ENCODE measurements at regions not wholly inside any gene's neighbourhood (a gene's known extent, or its start where the extent isn't known, plus 50 kb on each side); places are given as distances from the start of the nearest gene placed in this dataset.
A peak's percentile ranks its signal among the peaks of the same experiment; 100 is the strongest.
"Not testable (repeated sequence)": the region's sequence is repeated elsewhere in the genome, so short reads cannot be mapped to it uniquely, and the experiment has no call there.

DNA sequence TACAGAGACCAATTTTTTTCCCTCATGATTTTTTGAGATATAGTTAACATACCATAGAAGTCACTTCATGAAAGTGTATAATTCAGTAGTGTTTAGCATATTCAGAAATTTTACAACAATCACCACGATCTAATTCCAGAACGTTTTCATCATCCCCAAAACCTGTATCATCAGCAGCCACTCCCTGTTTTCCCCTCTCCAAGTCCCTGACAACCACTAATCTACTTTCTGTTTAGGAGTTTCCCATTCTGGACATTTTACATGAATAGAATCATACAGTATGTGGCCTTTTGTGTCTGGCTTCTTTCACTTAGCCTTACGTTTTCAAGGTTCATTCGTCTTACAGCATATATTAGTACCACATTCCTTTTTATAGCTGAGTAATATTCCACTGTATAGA lies 204.2 kb upstream of the PLD5 start:
- DNase-seq, result no peak

DNA sequence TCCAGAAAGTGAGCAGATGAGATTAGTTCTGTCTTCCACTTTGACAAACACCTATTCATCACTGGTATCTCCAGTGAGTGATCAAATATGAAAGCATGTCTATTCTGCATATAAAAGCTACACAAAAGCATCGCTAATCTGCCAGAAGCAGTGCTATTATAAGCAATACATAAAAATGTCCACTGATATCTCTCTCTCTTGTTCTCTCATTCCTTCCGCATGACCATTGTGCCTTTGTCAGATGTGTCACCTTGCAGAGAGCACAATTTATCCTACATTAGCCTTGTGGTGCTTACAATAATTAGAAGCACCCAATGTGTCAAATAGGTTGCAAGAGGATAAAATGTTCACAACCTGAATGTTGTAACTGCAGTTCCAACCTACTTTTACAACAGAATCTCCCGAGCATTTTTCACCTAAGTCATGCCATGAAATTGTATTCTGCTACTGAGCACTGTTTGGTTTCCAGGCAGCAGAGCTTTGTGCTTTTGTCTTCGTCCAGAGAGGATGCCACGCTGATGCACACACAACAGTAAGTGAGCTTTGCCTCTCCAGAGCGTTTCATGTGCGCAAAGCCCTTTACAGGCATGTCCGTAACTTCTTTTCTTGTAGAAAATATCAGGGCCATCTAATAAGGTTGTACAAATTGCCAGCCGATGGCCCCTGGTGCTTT lies 198.7 kb upstream of the PLD5 start:
- no peak for DNase-seq

DNA sequence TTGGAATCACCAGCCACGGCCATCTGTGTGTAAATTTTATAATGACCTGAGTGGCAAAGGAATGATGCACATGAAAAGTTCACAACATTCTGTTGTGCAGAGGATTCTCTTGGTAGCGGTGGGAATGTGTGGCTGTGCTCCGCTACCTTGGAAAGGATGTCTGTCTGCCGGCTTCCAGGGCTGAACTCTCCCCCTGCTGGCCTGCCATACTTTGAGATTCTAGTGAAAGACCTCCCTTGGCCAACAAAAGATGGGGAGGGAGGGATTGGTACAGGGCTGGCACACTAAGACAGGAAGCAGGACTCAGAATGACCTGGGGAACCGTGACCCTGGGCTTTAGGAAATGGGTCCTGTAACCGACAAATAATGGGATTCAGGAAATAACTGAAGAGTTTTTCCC lies 194.5 kb upstream of the PLD5 start:
- DNase-seq, result no peak

DNA sequence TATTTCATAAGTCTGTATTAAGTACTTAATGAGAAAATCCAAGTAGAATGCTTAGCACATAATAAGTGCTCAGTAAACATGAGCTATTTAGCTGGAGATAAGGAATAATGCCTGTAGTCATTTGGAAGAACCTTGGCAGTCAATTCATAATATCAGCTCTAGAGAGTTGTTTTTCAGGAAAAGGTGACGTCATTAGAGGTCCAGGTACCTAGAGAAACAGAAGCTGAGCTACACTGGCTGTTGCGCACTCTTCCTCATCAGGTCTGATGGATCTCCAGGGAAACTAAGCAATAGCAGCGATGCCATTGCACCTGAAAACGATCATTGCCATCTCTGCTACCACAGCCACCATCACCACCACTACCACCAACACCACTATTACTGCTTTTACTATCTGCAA lies 187.8 kb upstream of the PLD5 start:
- DNase-seq, result no peak

DNA sequence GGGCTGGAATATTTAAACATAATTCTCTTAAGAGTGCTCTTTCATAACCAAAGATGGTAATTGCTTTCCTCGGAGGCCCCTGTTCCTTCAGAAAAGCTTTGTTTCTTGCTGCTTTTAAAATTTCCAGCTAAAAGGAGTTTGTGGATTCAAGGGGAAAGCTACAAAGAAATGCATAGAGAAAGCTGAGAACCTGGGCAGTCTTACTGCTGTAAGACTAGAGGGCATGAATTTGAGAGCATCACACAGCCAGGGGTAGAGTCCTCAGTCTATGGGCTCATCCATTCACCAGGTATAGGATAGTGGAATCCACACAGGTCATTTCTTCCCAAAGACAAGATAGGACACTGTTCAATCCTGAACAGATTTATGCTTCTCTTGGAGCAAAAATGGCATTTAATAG lies 186.3 kb upstream of the PLD5 start:
- DNase-seq, result no peak

DNA sequence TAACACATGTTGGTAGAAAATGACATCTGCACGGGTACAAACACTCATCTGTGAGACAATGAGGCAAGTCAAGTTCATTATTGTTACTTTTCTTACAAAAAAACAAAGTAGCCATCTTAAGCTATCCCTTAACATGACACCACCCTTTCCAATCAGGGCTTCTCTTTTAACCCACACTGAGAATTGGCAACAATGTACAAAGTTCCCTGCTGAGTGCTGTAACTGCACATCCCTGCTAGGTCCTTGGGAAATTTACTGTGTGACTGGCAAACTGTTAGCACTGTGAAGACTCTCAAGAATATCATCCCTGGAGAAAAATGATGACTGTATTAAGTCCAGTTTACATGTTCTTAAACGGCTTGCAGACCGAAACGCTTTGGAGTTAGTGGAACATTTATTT lies 185.8 kb upstream of the PLD5 start:
- DNase-seq, result no peak

DNA sequence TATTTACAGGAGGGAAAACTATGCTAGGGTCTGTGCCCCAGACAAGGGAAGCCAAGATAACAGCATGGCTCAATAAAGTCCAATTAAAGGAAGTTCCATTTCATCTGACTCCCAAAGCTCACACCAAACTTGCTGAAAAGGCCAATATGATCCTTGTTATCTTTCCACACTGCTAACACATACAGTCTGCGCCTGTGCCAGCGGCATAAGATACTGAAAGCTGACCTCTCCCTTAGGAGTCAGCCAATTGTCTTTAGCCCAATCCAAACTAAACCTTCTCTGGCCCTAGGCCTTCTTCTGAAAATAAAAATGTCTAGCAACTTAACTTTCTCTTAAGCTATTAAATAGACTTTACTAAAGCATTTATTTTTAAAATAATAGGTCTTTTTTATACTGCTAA lies 179.0 kb upstream of the PLD5 start:
- no peak for DNase-seq

DNA sequence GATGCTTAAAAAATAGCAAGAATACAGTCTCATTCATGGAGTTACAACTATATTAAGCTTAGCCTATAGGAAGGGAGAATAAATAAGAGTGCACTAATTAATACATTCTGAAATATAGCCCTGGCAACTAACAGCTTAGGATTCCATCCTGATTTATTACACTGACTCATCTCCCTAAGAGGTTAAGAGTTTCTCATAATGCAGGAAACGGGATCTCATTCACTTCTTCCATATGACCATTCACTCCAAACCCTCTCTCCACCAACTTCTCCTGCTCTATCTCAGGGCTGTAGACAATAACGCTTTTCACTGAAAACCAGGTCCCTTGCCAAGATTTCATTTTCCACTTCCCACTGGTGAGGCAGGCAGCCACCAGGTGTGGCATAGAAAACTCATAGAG lies 168.5 kb upstream of the PLD5 start:
- no peak for DNase-seq

DNA sequence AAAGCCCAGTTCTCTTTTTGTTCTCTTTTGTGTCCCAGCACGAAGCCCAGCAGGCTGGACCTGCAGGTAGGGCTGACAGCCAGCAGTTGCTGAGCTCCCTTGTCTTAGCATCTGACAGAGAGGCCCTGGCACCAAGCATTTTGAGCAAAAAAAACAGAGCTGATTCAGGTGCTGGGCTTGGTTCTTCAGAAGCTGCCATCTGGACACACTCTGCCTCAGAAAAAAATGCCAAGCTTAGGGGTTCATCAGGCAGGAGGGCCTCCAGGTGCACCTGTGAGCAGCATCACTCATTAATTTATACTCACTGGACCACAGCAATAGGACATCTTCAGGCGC lies 167.1 kb upstream of the PLD5 start:
- no peak for DNase-seq

DNA sequence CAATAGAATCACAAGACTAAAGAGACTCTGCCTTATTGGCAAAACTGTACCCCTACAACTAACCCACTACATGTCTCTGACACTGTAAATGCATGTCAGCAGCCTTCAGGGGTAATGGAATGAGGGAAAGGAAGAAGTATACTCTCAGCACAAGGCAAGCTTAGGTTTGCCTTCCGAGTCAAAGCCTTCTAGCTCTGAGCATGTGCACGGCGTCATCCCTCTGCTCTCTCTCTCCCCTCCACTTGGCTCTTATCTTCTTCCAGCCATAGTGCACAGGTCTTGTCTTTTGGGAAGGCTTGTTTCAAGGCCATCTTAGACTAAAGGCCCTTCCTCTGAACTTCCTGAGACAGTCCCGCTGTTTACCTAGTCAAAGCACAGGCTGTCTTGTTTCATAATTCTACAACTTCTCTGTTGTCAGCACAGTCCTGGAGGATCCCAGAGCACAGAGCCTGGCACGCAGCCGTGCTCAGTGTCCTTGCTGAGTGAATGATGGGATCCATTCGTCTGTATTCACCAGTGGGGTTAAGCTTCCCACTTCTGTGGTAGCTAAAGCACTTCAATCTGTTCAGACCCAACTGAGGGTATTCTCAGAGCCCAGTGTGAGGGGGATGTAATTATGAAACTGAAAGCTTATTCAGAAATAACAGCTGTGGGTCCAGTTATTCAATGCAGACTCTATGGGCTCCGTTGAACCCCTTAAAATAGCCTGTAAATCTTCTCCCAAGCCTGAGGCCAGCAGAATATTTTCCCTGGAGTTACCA lies 166.5 kb upstream of the PLD5 start:
- no peak for DNase-seq

DNA sequence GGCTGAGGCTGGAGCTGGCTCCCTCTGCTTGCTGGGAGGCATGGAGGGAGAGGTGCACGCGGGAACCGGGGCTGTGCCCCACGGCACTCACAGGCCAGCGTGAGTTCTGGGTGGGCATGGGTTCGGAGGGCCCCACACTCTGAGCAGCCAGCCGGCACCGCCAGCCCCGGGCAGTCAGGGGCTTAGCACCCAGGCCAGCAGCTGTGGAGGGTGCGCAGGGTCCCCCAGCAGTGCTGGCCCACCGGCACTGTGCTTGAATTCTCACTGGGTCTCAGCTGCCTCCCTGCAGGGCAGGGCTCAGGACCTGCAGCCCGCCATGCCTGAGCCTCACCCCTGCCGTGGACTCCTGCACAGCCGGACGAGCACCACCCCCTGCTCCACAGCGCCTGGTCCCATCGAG lies 164.9 kb upstream of the PLD5 start:
- DNase-seq, result no peak

DNA sequence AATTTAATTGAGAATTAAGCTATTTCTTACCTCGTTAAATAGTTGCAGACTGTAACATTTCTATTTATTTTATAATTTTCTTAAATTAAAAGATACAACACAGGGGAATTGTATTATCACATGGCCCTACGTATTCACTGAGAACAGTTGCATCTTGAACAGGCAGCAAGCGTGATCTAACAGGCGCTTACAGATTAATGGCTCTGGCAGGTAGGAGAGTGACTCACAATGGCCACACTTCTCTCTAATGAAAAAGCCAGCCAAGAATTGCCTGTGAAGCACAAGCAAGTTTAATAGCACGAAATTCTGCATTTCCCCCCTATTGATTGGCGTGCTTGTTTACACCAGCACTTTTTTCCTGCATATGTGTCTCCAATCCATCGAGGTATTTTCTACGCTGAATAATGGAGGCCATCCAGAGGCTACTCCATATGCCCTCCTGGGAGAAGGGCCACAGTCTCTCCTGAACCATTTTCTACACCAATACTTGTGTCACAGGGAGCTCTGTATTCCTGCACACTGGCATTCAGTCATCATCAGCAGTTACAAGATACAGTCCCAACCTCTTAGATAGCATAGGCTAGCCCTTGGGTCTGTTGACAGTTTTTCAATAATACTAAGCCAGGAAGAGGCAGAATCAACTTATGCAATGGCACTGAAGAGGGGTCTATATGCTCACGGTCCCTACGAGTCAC lies 150.6 kb upstream of the PLD5 start:
- DNase-seq, result no peak

DNA sequence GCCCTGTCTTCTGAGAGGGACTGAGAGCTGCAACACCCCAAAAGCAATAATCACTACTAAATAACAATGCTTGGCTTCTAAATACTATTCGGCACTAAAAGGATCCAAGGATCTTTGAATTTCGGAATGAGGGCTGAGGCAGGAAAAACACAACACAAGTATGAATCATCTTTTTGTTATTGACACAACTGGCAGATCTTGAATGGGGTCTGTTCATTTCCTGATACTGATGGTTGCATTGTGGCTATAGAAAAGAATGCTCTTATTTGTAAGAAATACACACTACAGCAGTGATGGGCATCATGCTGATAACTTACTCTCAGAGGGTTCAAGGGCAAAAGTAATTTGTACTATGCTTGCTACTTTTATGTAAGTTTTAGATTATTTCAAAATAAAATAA lies 149.2 kb upstream of the PLD5 start:
- DNase-seq, result no peak

DNA sequence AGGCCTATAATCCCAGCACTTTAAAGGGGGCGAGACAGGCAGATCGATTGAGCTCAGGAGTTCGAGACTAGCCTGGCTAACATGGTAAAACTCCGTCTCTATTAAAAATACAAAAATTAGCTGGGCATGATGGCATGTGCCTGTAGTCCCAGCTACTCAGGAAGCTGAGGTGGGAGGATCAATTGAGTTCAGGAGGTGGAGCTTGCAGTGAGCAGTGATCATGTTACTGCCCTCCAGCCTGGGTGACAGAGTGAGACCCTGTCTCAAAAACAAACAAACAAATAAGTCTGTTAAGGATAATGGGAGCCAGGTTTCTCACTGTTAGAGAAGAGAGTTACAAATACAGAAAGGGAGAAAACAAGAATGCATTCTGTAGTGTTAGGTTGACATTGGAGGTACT lies 148.7 kb upstream of the PLD5 start:
- DNase-seq, result not testable (repeated sequence)

DNA sequence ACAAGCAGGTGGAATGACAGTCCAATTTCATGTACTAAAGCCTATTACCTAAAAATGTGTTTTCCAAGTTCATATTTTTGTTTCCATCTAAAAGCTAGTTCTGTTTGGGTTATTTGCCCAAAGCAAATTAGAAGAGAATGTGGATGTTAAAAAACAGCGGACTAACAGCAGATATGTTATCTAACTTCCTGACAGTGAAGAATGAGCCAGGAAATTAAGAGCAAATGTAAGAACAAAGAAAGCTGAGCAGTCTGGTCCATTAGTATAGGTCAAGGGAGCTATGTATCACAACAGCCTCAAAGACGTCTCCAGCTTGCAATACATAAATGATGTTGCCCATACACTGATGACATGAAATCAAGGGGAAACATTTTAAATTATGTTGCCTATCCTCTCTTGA lies 145.5 kb upstream of the PLD5 start:
- DNase-seq, result no peak

DNA sequence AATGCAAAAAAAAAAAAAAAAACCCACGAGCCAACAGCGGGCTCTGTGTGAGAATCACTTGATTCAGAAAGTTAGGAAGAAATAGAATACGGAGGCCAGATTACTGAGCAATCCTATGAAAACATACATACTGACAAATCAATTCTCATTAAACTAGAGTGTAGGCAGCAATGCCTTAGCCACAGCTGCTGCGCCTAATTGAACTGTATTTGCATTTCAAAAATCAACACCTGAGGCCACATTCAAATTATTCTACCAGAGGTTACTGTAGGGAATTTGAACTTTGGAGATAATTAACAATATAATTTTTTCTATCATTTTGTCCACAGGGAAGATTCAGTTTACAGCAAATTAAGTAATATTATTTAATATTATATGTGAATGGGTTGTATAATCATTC lies 138.4 kb upstream of the PLD5 start:
- no peak for DNase-seq

DNA sequence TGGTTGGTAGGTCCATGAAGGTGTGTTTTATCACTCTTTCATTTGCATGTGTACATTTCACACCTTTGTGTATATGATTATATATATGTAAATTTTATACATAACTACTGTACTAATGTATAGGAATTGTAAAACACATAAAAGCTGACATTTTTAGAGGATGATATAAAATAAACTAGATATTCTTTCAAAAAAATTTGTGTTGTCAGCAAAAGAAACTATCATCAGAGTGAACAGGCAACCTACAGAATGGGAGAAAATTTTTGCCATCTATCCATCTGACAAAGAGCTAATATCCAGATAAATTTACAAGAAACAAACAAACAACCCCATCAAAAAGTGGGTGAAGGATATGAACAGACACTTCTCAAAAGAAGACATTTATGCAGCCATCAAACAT lies 129.3 kb upstream of the PLD5 start:
- not testable (repeated sequence) for DNase-seq

DNA sequence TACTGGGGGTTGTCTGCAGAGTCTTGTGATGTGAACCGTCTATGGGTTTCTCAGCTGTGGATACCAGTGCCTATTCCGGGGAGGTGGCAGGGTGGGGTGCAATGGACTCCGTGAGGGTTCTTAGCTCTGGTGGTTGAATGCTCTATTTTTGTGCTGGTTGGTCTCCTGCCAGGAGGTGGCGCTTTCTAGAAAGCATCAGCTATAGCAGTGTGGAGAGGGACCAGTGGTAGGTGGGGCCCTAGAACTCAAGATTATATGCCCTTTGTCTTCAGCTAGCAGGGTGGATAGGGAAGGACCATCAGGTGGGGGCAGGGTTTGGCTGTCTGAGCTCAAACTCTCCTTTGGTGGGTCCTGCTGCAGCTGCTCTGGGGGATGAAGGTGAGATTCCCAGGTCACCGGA lies 127.3 kb upstream of the PLD5 start:
- peak; percentile 16 for DNase-seq

DNA sequence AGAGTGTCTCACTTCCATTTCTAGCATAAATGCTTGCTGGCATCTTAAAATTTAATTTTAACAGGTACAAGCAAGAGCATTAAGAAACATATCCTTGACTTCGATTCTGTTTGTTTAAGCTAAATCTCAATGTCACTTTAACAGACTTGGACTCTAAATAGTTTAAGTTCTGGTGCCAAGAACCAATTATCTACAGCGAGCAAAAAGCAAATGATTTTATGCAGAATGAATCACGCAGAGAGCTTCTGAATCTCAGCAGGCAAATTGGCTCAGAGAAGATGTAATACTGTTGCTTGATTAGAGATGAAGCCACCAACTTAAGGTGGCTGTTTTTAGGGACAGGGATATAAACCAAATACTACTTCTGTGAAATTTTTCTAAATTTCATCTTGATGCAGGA lies 117.0 kb upstream of the PLD5 start:
- no peak for DNase-seq

DNA sequence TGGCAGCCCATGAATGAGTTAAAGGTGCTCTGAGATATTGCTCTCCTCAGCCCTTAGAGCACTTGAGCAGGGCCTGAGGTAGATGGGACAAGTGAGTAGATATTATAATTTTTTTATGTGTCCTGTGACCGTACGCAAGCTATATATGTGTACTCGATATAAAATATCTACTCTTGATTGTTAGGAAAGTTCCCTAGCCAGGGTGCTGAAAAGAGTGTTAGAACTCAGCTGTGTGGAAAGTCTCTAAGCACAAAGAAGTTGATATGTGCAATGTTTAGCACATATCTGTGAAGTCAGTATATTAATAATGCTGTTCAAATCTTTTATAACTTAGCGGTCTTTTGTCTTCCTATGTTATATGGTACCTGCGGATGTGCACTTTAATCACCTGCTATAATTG lies 114.6 kb upstream of the PLD5 start:
- no peak for DNase-seq

DNA sequence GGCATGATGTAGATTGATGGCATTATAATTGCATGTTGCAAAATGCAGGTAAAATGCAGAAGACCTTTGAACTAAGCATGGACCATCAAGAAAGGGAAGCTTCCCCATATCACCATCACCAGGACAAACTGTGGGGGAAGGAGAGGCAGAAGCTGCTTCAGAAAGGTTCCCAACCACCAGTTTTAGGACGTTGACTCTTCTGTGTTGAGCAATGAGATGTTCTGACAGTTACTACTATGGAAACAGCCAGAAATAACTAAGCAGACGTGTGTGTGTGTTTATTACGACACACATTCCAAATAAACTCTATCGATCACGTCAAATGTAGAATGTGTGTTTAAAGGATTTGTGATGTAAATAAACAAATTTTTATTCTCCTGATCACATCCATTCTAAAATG lies 110.2 kb upstream of the PLD5 start:
- no peak for DNase-seq

DNA sequence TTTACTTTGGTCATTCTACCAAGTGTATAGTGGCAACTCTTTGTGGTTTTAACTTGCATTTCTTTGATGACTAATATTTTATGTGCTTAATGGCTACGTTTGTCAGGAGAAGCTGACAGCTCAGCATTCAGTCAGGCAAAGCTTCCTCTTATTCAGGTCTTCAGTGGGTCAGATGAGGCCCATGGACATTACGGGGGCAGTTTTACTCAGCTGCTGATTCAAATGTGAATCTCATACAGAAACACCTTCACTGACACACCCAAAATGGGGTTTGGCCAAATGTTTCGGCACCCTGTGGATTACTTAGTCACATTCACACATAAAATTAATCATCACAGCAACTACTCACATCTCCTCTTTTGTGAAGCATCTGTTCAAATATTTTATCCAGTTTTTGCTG lies 104.9 kb upstream of the PLD5 start:
- DNase-seq, result no peak

DNA sequence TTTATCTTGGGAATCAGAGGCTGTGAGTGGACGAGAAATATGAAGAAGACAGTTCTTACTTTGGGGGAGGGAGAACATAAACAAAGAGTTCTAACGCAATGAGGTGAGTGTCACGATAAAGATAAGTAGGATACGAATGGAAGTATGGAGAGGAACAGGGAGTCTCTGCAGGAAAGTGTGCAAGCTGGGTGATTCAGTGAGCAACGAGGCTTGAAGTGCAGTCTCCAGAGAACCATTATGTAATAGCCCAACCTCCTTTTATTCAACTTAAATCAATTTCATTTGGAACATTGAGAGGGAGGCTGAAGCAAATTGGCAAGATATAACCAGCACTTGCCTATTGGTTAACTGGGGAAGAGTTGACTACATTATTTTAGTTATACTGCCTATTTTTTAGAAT lies 99.3 kb upstream of the PLD5 start:
- DNase-seq, result no peak

DNA sequence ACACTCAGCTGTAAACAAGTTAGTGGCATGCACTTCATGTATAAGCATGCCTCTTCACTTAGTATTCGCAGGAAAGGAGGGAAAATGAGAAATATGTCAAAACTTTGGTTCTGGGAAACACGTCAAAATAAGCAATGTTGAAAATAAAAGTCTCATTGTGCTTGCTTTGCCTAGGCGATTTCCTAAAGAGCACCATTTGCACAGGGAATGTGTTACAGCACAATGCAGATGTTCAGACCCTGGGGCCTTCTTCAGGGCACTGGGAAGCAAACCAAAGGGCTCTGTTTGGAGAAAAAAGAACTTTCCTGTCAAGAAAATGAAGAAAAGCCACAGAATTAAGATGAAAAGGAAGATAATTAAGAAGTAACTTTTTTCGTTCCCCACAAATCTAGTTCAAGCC lies 98.6 kb upstream of the PLD5 start:
- no peak for DNase-seq

Data from DMS53 (cell line).